Putamen (tissue), 1 donor: ENCODE measurements at regions not wholly inside any gene's neighbourhood (a gene's known extent, or its start where the extent isn't known, plus 50 kb on each side); places are given as distances from the start of the nearest gene placed in this dataset.
"Not testable (repeated sequence)": the region's sequence is repeated elsewhere in the genome, so short reads cannot be mapped to it uniquely, and the experiment has no call there.

ENCODE experiments used
- DNase-seq: peaks from one replicate; pipeline ENCODE4 v3.0.0-alpha.2; 2016; ENCODE audit warnings: low spot score

DNA sequence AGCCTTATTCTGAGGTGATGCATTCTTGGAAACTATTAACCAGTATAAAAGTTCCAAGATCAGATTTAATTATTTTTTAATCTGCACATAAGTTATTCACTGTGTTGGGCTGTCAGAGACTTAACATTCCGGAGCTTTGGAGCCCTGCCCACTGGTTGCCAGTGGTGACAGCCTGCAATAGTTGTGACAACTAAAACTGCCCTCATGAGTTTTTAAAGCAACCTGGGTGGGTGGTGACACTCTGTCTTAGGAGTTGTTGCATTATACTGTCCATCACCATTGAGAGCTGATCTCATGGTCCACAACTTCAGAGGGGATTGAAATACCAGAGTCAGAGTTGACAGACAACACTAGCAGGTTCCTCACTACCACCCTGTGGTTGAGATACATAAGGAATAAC lies 653.9 kb upstream of the USP24 start:
- DNase-seq: no peak

DNA sequence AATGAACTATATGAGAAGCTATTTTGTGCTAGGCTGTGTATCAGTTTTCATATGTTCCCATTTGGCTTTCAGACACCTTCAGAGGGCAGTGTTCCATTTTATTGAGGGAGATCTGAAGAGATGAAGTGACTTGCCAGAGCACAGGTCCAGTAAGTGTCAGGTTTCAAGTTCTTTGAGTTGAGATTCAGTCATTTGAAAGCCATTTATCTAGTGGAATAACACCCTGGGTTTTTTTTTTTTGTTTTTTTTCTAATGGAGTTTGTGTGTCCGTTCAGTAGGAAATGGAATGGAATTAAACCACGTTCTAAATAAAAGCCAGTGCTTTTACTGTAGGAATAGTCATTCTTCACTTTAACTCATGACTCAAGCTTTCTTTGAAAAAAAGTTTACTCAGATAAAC lies 652.9 kb upstream of the USP24 start:
- no peak for DNase-seq

DNA sequence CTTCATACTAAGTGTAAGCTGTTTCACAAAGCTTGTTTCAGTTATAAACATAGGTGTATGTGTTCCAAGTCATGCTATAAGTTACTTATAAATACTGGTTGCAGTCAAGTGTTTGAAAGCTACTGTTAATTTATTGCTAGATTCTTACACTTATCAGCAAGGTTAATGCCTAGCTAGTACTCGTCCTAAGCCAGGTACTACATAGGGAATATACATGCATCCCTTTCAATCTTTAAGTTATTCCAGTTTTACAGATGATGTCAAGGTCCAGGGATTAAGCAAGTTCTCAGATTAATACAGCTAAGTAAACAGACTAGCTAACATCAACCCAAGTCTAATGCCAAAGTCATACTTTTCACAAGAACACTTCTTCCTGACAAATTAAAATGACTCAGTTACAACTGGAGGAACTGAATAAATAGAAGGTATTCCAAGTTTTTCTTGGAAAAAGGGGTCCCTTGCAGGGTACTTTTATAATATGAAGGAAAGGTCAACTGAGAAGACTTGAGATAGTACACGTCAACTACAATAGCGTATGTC lies 652.2 kb upstream of the USP24 start:
- DNase-seq: no peak

DNA sequence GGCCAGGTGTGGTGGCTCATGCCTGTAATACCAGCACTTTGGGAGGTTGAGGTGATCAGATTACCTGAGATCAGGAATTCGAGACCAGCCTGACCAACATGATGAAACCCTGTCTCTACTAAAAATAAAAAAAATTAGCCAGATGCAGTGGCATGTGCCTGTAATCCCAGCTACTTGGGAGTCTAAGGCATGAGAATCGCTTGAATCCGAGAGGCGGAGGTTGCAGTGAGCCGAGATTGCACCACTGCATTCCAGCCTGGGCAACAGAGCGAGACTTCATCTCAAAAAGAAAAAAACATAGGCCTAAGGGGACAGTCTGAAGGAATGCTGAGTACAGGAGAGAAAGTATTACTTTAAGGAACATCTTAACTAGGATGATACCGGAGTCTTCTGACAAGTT lies 650.6 kb upstream of the USP24 start:
- DNase-seq: not testable (repeated sequence)

DNA sequence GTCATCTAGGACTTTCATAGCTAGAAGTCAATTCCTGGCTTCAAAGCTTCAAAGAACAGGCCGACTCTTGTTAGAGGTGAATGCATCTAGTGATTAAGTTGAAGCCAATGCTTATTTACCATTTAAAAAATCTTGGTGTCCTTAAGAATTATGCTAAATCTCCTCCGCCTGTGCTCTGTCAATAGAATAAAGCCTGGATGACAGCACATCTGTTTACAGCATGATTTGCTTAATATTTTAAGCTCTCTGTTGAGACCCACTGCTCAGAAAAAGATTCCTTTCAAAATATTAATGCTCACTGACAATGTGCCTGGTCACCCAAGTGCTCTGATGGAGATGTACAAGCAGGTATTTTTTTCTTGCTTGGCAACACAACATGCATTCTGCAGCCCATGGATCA lies 649.1 kb upstream of the USP24 start:
- DNase-seq: no peak

DNA sequence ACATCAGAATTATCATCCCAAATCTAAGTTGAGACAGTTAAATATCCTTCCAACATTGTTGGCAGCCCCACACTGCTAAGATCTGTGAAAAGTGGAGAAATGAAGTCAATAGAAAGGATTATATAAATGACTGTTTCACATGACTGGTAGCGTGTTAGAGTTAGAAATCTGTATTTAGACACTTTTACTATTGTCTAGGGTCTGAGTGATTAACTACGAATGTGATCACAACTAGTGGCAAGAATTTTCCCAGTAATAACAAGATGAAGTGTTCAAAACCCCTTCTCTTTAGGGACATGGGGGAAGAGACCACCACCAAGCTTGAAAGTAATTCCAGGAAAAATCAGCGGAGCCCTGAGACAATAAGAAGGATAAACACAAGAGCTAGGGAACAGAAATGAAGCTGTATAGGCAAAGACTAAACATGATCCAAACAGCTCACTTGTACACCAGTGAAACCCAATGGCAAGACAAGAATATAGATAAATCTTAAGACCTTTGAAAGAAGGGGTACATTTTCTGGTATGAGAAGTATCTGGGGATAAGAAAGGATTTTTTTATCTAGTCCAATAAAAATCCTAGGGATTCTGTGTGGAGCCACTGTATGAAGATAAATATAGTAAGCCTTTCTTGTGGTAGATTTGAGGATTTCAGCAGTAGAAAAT lies 646.6 kb upstream of the USP24 start:
- DNase-seq: no peak

DNA sequence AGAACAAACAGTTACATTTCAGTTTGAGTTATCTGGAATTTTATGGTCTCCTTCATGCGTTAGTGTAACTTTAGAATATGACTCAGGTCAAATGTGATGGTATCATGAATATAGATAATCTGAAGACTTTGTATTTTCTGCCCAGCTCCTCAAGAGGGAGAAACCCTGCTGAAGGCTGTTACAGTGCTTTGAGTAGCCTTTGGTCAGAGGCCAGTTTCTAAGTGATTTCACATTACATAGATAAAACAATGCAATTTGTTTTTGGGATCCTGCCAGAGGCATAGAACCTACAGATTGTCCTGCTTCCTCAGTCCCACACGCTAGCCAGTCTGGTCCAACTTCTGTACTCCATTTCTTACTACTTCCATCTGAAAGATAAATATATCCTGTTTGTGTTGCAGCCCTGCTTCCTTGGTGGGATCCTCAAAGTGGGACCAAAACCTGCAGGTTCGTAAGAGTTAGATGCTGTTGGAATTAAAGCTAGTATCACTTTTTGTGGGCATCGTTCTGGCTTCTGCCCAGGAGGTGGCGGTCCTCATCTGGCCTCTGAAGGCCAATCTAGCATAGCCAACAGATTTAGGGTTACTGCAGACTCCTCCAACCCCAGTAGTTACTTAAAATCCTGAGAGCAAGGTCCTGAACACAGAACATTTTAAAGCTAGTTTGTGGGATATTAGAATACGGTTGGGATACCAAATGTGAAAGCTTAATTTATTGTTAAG lies 645.8 kb upstream of the USP24 start:
- no peak for DNase-seq

DNA sequence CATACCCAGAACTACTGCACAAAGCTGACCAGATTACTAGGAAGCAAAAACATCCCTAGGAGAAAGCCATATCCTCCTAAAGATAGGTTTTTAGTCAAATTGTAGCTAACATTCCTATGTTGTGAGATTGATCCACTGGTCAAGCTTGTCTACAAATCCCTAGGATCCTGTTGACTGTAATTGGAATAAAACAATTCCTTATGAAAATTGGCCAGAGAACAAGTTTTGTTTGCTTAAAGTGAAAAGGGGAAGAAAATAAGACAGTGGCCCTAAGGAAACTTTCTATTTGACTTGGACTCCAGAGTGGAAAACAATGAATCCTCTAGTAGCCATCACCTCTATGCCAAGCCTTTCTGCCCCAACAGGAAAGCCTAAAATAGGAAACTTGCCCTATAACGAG lies 645.2 kb upstream of the USP24 start:
- DNase-seq: no peak

DNA sequence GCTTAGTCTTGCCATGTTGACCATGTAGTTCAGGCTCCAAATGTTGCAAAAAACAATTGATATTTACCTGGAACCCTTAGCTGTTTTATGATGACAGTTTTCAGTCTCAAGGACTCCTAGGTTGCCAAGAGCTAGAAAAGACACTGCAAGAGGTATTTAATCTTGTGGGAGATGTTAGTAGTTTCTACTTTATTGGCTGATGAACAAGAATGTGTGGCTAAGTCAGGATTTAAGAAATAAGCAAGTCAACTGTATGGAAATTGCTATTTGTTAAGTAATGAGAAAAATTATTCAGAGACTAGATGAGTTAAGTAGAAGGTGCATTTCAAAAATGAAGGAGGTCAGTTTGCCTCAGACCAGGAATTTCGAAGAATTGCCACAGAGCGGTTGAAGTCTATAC lies 639.7 kb upstream of the USP24 start:
- no peak for DNase-seq

DNA sequence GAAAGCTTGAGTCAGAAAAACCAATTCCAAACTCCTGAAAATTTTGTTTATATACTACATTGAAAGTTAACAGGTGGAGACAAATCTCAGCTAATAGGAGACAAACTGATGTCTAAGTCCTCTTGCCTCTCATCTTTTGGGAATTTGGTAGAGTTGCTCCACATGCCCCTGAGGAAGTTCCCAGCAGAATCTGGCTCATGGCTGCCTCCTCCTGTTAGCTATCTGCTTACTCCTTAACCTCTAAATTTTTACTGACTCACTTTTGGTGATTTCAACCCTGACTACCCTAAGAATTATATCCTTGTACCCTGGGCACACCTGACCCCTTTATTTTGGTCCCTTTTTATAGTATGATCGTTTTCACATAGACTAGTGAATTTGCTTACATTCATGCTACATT lies 633.7 kb upstream of the USP24 start:
- DNase-seq: no peak

DNA sequence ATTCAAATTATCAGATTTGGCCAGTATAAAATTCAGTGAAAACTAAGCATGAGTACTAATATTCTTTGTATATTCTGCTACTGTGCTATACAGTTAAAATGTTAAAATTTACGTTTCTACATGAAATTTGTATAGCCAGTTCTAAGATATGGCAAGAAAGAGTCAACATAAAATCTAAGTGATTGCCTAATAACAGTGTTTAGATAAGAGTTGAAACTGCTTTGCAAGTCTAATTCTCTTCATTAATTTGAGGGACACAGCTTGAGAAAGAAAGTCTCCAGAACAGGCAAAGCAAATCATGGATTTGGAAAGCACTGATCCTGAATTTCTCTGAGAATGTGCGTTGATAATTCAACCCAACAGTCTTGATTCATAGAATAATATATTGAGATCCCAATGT lies 630.9 kb upstream of the USP24 start:
- DNase-seq: no peak

DNA sequence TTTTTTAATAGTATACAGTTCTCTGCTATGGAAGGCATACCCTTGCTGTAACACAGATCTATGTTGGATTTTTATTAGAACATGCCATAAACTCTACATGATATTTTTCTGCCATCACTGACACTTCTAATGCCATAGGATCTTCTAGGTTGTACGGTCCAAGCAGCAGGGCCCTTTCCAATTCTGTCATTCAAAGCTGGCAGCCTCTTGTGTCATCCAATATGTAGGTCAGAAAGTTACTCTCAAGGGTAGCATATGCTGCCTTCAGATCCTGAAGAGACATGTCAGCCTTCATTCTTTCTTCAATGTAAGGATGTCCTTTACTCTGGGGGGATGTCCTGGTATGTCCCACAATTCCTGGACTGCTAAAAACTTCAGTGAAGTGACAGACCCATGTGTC lies 629.2 kb upstream of the USP24 start:
- no peak for DNase-seq

DNA sequence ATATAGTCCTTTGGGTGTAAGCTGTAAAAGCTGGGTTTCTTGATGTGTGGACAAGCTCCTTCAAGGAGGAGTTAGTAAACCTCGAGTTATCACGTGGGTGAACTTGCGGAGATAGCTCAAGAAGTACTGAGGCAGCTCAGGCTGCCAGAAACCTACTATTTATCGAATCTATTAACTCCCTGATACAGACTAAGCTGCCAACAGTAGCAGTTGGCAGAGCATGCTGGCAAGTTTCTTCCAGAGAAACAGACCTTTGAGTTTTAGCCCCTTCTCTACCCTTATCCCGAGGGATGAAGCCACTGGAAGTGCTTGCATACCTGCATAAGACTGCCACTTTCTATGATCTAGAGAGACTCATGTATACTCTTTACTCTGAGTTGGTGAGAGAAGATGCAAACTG lies 624.5 kb upstream of the USP24 start:
- DNase-seq: no peak

DNA sequence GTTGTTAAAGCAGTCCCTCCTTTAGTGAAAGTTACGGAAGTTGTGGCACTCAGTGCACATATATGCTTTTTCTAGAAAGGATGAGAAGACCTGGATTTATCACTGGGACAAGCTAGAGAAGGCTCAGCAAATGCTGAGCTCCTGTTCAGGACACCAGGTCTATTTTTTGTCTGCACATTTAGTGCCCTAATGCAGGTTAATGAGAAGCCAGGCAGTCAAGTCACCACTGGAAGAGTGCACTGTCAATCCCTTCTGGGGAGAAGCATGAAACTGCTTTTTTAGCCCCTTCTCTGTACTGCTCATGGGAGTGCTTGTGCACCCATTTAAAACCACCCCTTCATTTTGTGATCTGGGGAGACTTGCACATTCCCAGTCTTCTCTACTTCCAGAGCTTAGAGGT lies 624.1 kb upstream of the USP24 start:
- DNase-seq: no peak

DNA sequence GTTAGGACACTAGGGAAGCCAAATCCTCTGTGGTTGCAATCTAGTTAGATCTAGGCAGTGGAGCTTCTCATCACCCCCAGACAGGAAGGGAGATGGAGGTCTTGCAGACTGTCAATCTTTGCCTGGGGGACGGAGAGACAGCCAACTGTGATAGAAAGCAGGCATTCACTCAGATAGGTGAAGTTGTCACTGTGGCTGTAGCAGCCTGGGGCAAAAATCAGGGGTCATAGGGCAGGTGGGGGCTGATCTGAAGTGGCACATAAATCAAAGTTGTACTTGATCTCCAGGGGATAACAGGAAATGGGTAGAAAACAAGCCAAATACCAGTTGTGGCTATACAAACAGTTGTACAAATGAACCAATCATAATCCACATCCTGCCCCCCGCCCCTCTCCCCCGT lies 620.9 kb upstream of the USP24 start:
- no peak for DNase-seq

DNA sequence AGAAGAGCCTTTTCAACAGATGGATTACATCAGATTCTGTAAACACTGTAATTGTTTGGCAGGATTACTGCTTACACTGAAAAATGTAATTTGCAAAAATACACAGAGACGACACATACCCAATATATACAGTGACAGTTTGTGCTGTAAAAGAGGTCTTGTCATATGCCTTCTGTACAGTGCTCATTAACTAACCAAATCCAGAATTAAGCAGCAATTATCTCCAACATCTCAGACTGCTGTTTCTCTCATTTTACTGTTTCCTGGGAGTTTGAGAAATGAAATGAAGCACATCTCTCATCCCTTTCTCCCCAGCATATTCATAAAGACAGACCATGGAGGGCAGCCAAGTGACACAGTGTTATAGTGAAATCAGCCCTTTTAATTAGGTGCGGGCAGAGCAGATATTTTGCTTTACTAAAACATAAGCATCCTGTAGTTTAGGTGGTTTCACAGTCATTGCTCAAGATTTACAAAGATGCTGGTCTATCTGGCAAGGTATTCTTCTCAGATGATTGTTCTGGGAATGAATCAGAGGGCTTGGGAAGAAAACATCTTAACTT lies 618.4 kb upstream of the USP24 start:
- no peak for DNase-seq

DNA sequence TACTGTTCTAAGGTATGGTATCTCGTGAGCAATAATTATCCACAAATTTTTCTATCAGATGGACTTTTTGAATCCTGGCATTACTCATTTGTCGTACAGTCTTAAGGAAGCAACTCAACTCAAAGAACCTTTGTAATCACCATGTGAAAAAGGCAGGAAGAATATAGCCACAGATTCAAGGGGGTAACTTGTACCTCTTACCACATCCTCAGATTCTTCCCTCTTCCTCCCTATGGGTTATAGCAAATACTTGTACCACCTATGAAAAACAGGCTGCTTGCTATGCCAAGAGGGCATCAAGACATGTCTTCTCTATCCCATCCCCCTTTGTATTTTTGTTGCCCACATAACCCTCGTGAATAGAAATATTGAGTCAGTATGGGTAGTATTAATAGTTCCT lies 616.6 kb upstream of the USP24 start:
- DNase-seq: no peak

DNA sequence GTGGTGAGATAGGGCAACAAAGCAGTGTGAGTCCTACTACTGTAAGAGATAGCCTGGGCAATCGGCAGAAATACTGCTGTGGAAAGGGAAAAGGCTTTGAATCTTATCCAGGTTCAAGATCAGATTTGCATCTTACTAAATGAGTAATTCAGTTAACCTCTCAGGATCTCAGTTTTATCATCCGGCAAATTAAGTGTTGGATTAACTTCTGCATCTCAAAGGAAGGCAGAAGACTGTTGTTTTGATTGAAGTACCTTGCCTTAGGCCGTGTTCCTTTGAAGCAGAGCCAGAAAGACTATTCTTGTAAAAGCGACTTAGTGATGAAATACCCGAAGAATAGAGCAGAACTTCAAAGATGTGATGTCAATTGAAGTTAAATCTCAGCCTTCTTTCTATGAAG lies 612.9 kb upstream of the USP24 start:
- DNase-seq: no peak

DNA sequence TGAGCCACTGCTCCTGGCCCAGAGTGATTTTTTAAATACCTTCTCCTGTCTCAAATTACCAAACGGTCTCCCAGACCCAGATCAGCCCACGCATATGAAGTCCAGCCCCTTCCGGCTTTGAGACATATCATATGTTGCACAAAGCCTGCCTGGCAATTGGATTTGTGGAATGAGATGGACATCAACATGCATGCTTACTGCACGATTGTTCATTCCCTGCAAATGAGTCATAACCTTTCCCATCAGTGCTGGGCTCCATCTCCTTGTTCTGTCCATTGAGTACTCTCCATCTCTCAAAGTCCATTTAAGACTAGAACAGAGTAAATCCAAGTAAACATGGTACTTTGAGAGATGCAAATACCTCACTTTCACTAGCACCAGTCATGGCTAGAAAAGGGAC lies 612.2 kb upstream of the USP24 start:
- no peak for DNase-seq

DNA sequence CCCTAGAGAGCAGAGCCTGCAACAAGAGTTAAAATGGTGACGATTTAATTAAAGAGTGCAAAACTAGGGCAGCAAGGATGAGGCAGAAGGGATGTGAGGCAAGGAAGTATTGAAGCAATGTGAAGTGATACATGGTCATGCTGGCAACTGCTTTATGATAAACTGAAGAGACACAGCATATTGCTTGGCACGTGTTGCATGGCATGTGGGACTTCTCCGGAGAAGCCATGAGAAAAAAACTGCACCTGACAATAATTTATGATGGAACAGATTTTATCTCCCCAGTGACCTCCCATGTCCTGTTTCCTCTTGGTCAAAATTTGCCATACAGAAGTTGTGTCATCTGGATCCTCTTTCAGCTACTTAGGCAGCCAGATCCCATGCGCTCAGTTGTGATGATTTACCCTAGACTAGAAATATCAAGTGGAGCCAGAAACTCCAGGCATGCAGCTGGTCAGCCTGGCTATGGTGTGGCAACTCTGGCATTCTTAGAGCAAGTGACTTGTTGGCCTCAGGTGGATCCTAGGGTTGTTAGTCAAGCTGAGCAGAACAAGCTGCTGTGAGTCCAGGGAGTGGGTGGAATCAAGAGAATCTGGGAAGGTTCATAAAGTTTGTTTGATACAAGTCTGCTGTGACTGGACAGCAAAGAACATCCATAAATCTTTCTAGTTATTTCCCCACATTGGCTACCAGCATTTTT lies 611.4 kb upstream of the USP24 start:
- DNase-seq: no peak

DNA sequence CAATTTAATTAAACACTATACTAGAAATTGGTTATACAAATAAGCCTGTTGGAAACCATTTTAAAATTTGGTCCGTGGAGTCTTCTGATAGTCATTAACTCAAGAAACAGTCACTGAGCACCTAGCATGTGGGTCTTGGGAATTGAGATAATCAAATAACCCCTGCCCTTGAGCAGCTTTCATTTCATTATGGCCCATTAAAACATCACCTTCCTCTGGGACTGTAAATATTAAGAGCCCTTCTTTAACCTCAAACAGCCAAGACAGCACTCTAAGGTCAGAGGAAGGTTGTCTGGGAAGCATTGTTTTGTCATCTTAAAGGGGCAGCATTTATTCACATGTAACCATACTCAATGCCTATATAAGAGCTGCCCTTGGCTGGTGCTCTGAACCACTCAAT lies 610.3 kb upstream of the USP24 start:
- no peak for DNase-seq

DNA sequence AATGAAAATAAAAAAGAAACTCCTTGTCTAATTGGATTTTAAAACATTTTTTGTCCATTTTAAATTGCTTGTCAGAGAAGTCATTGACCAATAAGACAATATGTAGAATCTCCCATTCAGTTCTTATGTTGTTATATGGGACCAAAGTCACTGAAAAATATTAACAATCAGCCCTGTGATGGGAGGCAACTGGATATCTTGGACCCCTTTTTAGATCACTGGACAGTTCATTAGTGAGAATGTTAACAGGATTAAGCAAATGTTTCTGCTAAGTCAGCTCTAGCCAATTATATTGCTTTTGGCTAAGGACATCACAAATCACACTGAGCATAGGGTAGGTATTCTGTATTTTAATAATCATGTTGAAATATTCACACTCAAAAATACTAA lies 609.1 kb upstream of the USP24 start:
- DNase-seq: no peak
